Osteoblast (primary cell): ENCODE measurements at regions not wholly inside any gene's neighbourhood (a gene's known extent, or its start where the extent isn't known, plus 50 kb on each side); places are given as distances from the start of the nearest gene placed in this dataset.
A peak's percentile ranks its signal among the peaks of the same experiment; 100 is the strongest.

ENCODE experiments used
- DNase-seq: peaks from one replicate; pipeline ENCODE4 v3.0.0; 2011; ENCODE audit warnings: low spot score, mixed read lengths; ENCODE audit not compliant: insufficient read length; ENCODE audit errors: missing footprints
- H2AFZ ChIP-seq: 2 replicates; pipeline ENCODE4 v1.6.0; 2011; ENCODE audit warnings: mild to moderate bottlenecking, low read length
- H3K27ac ChIP-seq: 2 replicates; pipeline ENCODE4 v1.5.1; 2011; ENCODE audit warnings: mild to moderate bottlenecking, low read depth, low read length, moderate library complexity
- H3K27me3 ChIP-seq: 2 replicates; pipeline ENCODE4 v1.6.0; 2012; ENCODE audit warnings: mild to moderate bottlenecking, control low read depth, inconsistent platforms, low read length, moderate library complexity; ENCODE audit not compliant: insufficient read depth
- H3K36me3 ChIP-seq: 2 replicates; pipeline ENCODE4 v1.5.1; 2011; ENCODE audit warnings: mild to moderate bottlenecking, low read length, control low read depth, moderate library complexity; ENCODE audit not compliant: insufficient read depth
- H3K4me1 ChIP-seq: 2 replicates; pipeline ENCODE4 v1.5.1; 2011; ENCODE audit warnings: mild to moderate bottlenecking, low read length, control low read depth, moderate library complexity; ENCODE audit not compliant: insufficient read depth
- H3K4me2 ChIP-seq: 2 replicates; pipeline ENCODE4 v1.6.0; 2011; ENCODE audit warnings: mild to moderate bottlenecking, low read length; ENCODE audit not compliant: insufficient read depth
- H3K4me3 ChIP-seq: fragments of 200-600 bp; sonication (generic); 3 replicates; pipeline ENCODE4 v1.5.1; 2012; ENCODE audit warnings: mild to moderate bottlenecking, low read length, inconsistent platforms; ENCODE audit not compliant: insufficient read depth
- H3K79me2 ChIP-seq: 2 replicates; pipeline ENCODE4 v1.6.0; 2012; ENCODE audit warnings: mild to moderate bottlenecking, low read length, control low read depth, inconsistent platforms; ENCODE audit not compliant: insufficient read depth
- H3K9me3 ChIP-seq: 2 replicates; pipeline ENCODE4 v1.5.1; 2011; ENCODE audit warnings: low read depth, low read length, control low read depth
- H4K20me1 ChIP-seq: 2 replicates; pipeline ENCODE4 v1.6.0; 2012; ENCODE audit warnings: mild to moderate bottlenecking, low read length, control low read depth; ENCODE audit not compliant: insufficient read depth
- TF ChIP-seq, protein P1 (sequence below): IDR thresholded peaks from 2 replicates; pipeline ENCODE4 v1.5.1; 2011; ENCODE audit warnings: mild to moderate bottlenecking, low read depth, low read length, moderate library complexity; ENCODE audit errors: extremely low read depth

- peak; percentile 88 for DNase-seq
- Histone ChIP-seq H3K4me1 (peaks cover 33% of the 10 kb centered on the region), H2AFZ (peak overlapping the region; percentile 91), H3K4me3 (peak overlapping the region; percentile 67), H3K27ac (peak overlapping the region; percentile 90), H3K9me3 (no peaks in the 10 kb centered on the region), H3K36me3 (no peaks in the 10 kb centered on the region), H3K4me2 (peak overlapping the region; percentile 90), H3K79me2 (no peaks in the 10 kb centered on the region), H4K20me1 (no peaks in the 10 kb centered on the region), H3K27me3 (no peaks in the 10 kb centered on the region)
- TF ChIP-seq, protein P1, sequence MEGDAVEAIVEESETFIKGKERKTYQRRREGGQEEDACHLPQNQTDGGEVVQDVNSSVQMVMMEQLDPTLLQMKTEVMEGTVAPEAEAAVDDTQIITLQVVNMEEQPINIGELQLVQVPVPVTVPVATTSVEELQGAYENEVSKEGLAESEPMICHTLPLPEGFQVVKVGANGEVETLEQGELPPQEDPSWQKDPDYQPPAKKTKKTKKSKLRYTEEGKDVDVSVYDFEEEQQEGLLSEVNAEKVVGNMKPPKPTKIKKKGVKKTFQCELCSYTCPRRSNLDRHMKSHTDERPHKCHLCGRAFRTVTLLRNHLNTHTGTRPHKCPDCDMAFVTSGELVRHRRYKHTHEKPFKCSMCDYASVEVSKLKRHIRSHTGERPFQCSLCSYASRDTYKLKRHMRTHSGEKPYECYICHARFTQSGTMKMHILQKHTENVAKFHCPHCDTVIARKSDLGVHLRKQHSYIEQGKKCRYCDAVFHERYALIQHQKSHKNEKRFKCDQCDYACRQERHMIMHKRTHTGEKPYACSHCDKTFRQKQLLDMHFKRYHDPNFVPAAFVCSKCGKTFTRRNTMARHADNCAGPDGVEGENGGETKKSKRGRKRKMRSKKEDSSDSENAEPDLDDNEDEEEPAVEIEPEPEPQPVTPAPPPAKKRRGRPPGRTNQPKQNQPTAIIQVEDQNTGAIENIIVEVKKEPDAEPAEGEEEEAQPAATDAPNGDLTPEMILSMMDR = peak; percentile 95
Measured at GRCh38 chr1:181142096-181142958, 53.8 kb downstream of the IER5 start.

DNA sequence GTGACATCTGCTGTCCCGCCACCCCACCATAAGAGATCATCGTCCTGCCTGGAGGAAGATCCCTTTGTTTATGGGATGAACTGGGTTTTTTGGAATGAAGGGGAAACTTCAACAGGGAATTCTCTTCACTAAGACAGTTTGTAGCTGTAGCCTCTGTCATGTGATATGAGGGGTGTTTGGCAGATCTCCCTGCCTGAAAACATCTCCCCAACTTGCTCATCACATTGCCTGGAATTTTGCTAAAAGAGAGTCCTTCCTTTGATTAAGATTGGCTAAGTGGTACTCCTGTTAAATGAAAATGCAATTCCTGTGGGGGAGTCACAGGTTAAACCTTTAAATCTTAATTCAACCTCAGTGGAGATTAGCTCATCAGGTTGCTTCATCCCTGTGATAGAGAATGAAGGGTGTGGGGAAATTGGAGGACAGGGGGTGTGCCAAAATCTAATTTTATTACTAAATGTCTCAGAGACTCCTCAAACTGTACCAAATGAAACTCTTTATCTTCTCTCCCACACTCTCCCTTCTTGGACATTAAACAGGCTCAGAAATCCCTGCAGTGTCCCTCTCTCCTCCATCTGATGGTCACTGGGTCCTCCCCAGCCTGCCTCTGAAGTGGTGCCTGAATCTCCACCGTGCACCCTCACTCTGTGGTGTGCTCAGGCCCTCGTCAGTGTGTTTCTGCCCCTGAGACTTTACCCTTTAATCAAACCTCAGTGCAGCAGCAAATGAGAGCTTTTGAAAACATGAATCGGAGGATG, 54.8 kb downstream of the IER5 start:
- Histone ChIP-seq H3K27ac (no peak overlapping the region), H4K20me1 (no peaks in the 10 kb centered on the region), H2AFZ (no peak overlapping the region), H3K4me3 (no peak overlapping the region), H3K4me1 (peaks cover 33% of the 10 kb centered on the region), H3K36me3 (no peaks in the 10 kb centered on the region), H3K79me2 (no peaks in the 10 kb centered on the region), H3K9me3 (no peaks in the 10 kb centered on the region), H3K27me3 (no peaks in the 10 kb centered on the region), H3K4me2 (no peak overlapping the region)
- TF ChIP-seq, protein P1 = no peak
- DNase-seq = no peak

- H3K27ac ChIP-seq = no peak overlapping the region
- no peaks in the 10 kb centered on the region for H3K9me3 ChIP-seq
- no peaks in the 10 kb centered on the region for H3K27me3 ChIP-seq
- no peak overlapping the region for H3K4me2 ChIP-seq
- H3K79me2 ChIP-seq = no peaks in the 10 kb centered on the region
- no peaks in the 10 kb centered on the region for H3K36me3 ChIP-seq
- TF ChIP-seq, protein P1 = no peak
- no peak for DNase-seq
- H3K4me1 ChIP-seq = peaks cover 33% of the 10 kb centered on the region
- H4K20me1 ChIP-seq = no peaks in the 10 kb centered on the region
- H3K4me3 ChIP-seq = no peak overlapping the region
- no peak overlapping the region for H2AFZ ChIP-seq
Measured at GRCh38 chr1:181144238-181144637, 55.7 kb downstream of the IER5 start.

DNA sequence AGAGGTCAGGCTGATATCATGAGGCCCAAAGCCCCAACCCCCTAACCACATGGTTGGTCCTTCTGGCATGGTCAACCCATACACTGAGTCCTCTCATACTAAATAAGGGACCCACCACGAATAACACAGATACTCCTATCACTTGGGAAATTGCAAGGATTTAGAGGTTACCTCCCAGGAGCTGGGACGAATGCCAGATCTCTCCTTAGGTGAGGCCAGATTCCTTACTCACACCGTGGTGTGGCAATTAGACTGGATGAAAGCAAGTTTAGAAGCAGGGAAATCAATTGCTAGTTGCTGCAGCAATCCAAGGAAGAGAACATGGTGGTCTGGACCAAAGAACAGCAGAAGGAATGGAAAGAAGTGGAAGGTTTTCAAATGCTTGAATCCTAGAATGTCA, 60.1 kb downstream of the IER5 start:
- DNase-seq = no peak
- Histone ChIP-seq H3K36me3 (no peaks in the 10 kb centered on the region), H3K79me2 (no peaks in the 10 kb centered on the region), H2AFZ (no peak overlapping the region), H3K4me3 (no peak overlapping the region), H4K20me1 (no peaks in the 10 kb centered on the region), H3K27ac (no peak overlapping the region), H3K4me1 (peaks cover 18% of the 10 kb centered on the region), H3K9me3 (no peaks in the 10 kb centered on the region), H3K27me3 (no peaks in the 10 kb centered on the region), H3K4me2 (no peak overlapping the region)
- TF ChIP-seq, protein P1 = no peak
